Endothelial cell of umbilical vein (primary cell): ENCODE measurements at regions not wholly inside any gene's neighbourhood (a gene's known extent, or its start where the extent isn't known, plus 50 kb on each side); places are given as distances from the start of the nearest gene placed in this dataset.

ENCODE experiments used
- BruUV-seq: library from RNA; stranded (reverse); fragments of 400-500 nt; replicated peaks from 2 replicates; lab custom pipeline; 2021; lab: Mats Ljungman, UMichigan
- CTCF ChIA-PET: fragments of 300-600, 350-600 bp; sonication (Branson Sonifier 250); formaldehyde crosslinking; loops from one replicate; lab custom pipeline; 2021; ENCODE audit warnings: antibody characterized with exemption, inconsistent platforms; lab: Charles Lee
- POLR2A ChIA-PET: fragments of 300-600, 350-600 bp; sonication (Branson Sonifier 250); formaldehyde crosslinking; loops from one replicate; lab custom pipeline; 2021; ENCODE audit warnings: antibody characterized with exemption, inconsistent platforms; lab: Charles Lee
- DNase-seq: peaks from one replicate; pipeline ENCODE4 v3.0.0-alpha.2; 2011; ENCODE audit warnings: low read depth, low spot score
- FAIRE-seq: peaks from 2 replicates; lab custom pipeline; 2011; peaks lifted over from hg19 to GRCh38; lab: Jason Lieb, UNC
- H2AFZ ChIP-seq: 2 replicates; pipeline ENCODE4 v1.6.0; 2012; ENCODE audit warnings: low read depth, low read length, control low read depth, inconsistent platforms
- H3K27ac ChIP-seq: 2 replicates; pipeline ENCODE4 v1.5.1; 2011; ENCODE audit warnings: low read depth, mild to moderate bottlenecking, control low read depth, low read length, moderate library complexity; ENCODE audit not compliant: insufficient read depth
- H3K27me3 ChIP-seq, 2 experiments: 2 replicates each; pipeline versions ENCODE4 v1.6.0 to v1.6.1; 2011; ENCODE audit warnings: low read length in 2 of 2, mixed read lengths in 1 of 2; ENCODE audit not compliant: control insufficient read depth in 2 of 2, insufficient read depth in 2 of 2
- H3K36me3 ChIP-seq, 2 experiments: 2 replicates in 1 of 2; 3 replicates in 1 of 2; pipeline ENCODE4 v1.5.1; 2011; ENCODE audit warnings: low read length in 2 of 2, mild to moderate bottlenecking in 1 of 2, moderate library complexity in 1 of 2; ENCODE audit not compliant: control insufficient read depth in 2 of 2, insufficient read depth in 2 of 2; ENCODE audit errors: extremely low read depth in 1 of 2
- H3K4me1 ChIP-seq: 3 replicates; pipeline ENCODE4 v1.5.1; 2011; ENCODE audit warnings: mild to moderate bottlenecking, low read length; ENCODE audit not compliant: control insufficient read depth, insufficient read depth; ENCODE audit errors: extremely low read depth
- H3K4me2 ChIP-seq: 2 replicates; pipeline ENCODE4 v1.6.1; 2011; ENCODE audit warnings: low read length, control low read depth, mixed read lengths; ENCODE audit not compliant: insufficient read depth
- H3K4me3 ChIP-seq, 3 experiments: fragments of 200-600 bp in 1 of 3; sonication (generic), shearing (Covaris generic) in 1 of 3; replicated peaks in 1 of 3; 2 replicates each; pipeline ENCODE4 v1.5.1; 2011 to 2016; ENCODE audit warnings: control low read depth in 3 of 3, low read length in 3 of 3, mild to moderate bottlenecking in 2 of 3, inconsistent platforms in 1 of 3, low read depth in 1 of 3, moderate library complexity in 1 of 3; ENCODE audit not compliant: insufficient read depth in 1 of 3
- H3K79me2 ChIP-seq: 2 replicates; pipeline ENCODE4 v1.6.0; 2012; ENCODE audit warnings: low read length, inconsistent platforms; ENCODE audit not compliant: control insufficient read depth, insufficient read depth
- H3K9ac ChIP-seq: replicated peaks from 2 replicates; pipeline ENCODE3; 2011; ENCODE audit warnings: low read length, control low read depth; ENCODE audit not compliant: insufficient read depth; ENCODE audit errors: extremely low read depth
- H3K9me1 ChIP-seq: replicated peaks from 3 replicates; pipeline ENCODE4 v1.6.0; 2011; ENCODE audit warnings: mild to moderate bottlenecking, low read length; ENCODE audit not compliant: control insufficient read depth, insufficient read depth; ENCODE audit errors: extremely low read depth
- H3K9me3 ChIP-seq: replicated peaks from 2 replicates; pipeline ENCODE4 v1.5.1; 2012; ENCODE audit warnings: low read length, inconsistent platforms; ENCODE audit not compliant: control insufficient read depth, insufficient read depth
- H4K20me1 ChIP-seq: replicated peaks from 2 replicates; pipeline ENCODE3; 2011; ENCODE audit warnings: mild to moderate bottlenecking, low read length; ENCODE audit not compliant: control insufficient read depth, insufficient read depth; ENCODE audit errors: extremely low read depth
- CTCF ChIP-seq, 2 donors: IDR thresholded peaks; 1 replicate in 1 of 2; 2 replicates in 1 of 2; pipeline ENCODE4 v1.5.1; 2011; ENCODE audit warnings: low read length in 2 of 2, mild to moderate bottlenecking in 2 of 2, moderate library complexity in 2 of 2, control low read depth in 1 of 2, inconsistent platforms in 1 of 2, low read depth in 1 of 2; ENCODE audit not compliant: insufficient read depth in 1 of 2; ENCODE audit errors: extremely low read depth in 1 of 2
- EZH2 ChIP-seq: IDR thresholded peaks from 2 replicates; pipeline ENCODE4 v1.6.1; 2012; ENCODE audit warnings: borderline replicate concordance, low read depth, mild to moderate bottlenecking, moderate library complexity, low read length, inconsistent platforms; ENCODE audit not compliant: severe bottlenecking
- FOS ChIP-seq: IDR thresholded peaks from 2 replicates; pipeline ENCODE4 v1.6.1; 2011; ENCODE audit warnings: mild to moderate bottlenecking, low read length, moderate library complexity, borderline replicate concordance; ENCODE audit not compliant: insufficient read depth
- GATA2 ChIP-seq: IDR thresholded peaks from 2 replicates; pipeline ENCODE4 v1.7.0; 2011; ENCODE audit warnings: low read depth, mild to moderate bottlenecking, moderate library complexity, mixed read lengths, low read length; ENCODE audit not compliant: insufficient read length, insufficient read depth
- JUN ChIP-seq: IDR thresholded peaks from 2 replicates; pipeline ENCODE4 v1.6.1; 2011; ENCODE audit warnings: borderline replicate concordance, low read depth; ENCODE audit not compliant: insufficient read length, insufficient read depth
- MAX ChIP-seq: IDR thresholded peaks from 2 replicates; pipeline ENCODE4 v1.6.1; 2011; ENCODE audit not compliant: insufficient read depth, insufficient read length
- MYC ChIP-seq: IDR thresholded peaks from one replicate; pipeline ENCODE4 v1.6.1; 2011; ENCODE audit warnings: mild to moderate bottlenecking, low read depth, low read length
- POLR2A ChIP-seq: IDR thresholded peaks from 2 replicates; pipeline ENCODE4 v1.6.1; 2012; ENCODE audit warnings: low read depth, mild to moderate bottlenecking, control low read depth, low read length
- POLR2AphosphoS5 ChIP-seq: IDR thresholded peaks from 2 replicates; pipeline ENCODE4 v1.6.1; 2012; ENCODE audit warnings: low read depth, mild to moderate bottlenecking, control low read depth, low read length, moderate library complexity; ENCODE audit not compliant: insufficient read depth
- dilution Hi-C: fragments of 300-500 bp; cut with MboI; formaldehyde crosslinking; loops from one replicate; pipeline ENCODE4 v1.15.0; 2019; ENCODE audit warnings: low sequenced_read_pairs; ENCODE audit not compliant: extremely low pct_ligation_motif_present
- intact Hi-C: fragments of 100-400 bp; cut with micrococcal nuclease; formaldehyde crosslinking; loops from one replicate; pipeline ENCODE4 v1.10.0; 2022

- H3K9me1 ChIP-seq = no peaks in the 10 kb centered on the region
- no peaks in the 10 kb centered on the region for H4K20me1 ChIP-seq
- no peak overlapping the region for H3K4me2 ChIP-seq
- no peaks in the 10 kb centered on the region for H3K4me1 ChIP-seq
- H3K79me2 ChIP-seq = no peaks in the 10 kb centered on the region
- BruUV-seq = no TSS peak
- intact Hi-C loops (no loop called here), dilution Hi-C loops (no loop called here)
- H3K4me3 ChIP-seq = no peak overlapping the region
- DNase-seq = no peak
- FAIRE-seq = no peak
- H3K36me3 ChIP-seq = no peaks in the 10 kb centered on the region
- H2AFZ ChIP-seq = no peak overlapping the region
- no peak overlapping the region for H3K9ac ChIP-seq
- CTCF ChIA-PET = interaction anchor here (0.6 kb wide), 1 partner anchor 21 kb away, joined by 5 read pairs; no protein-coding TSS in a partner anchor
- H3K9me3 ChIP-seq = no peaks in the 10 kb centered on the region
- TF ChIP-seq MAX (no peak), GATA2 (no peak), POLR2AphosphoS5 (no peak), MYC (no peak), FOS (no peak), POLR2A (no peak), CTCF (IDR thresholded peaks at IDR 0.05; ENCODE audit: extremely low read depth in 1 of 2, insufficient read depth in 1 of 2, low read depth in 1 of 2, low read length in 2 of 2) (no peak), JUN (no peak), EZH2 (no peak)
- no peak overlapping the region for H3K27ac ChIP-seq
- POLR2A ChIA-PET = no interaction called here
- no peaks in the 10 kb centered on the region for H3K27me3 ChIP-seq
Measured at GRCh38 chr1:103199001-103199400, 90.7 kb upstream of the COL11A1 start.
